DMS53 treated with DMSO at 0.1 percent for 48 hours (cell line): ENCODE measurements at regions not wholly inside any gene's neighbourhood (a gene's known extent, or its start where the extent isn't known, plus 50 kb on each side); places are given as distances from the start of the nearest gene placed in this dataset.
"Not testable (repeated sequence)": the region's sequence is repeated elsewhere in the genome, so short reads cannot be mapped to it uniquely, and the experiment has no call there.

Experiments used
- DNase-seq: peaks from one replicate; lab custom pipeline; 2025; ENCODE audit not compliant: unreplicated experiment; lab: John Stamatoyannopoulos, UW

- no peak for DNase-seq
These were observed 263.2 kb downstream of the KCNJ3 start for GRCh38 chr2:154961676-154962075.

DNA sequence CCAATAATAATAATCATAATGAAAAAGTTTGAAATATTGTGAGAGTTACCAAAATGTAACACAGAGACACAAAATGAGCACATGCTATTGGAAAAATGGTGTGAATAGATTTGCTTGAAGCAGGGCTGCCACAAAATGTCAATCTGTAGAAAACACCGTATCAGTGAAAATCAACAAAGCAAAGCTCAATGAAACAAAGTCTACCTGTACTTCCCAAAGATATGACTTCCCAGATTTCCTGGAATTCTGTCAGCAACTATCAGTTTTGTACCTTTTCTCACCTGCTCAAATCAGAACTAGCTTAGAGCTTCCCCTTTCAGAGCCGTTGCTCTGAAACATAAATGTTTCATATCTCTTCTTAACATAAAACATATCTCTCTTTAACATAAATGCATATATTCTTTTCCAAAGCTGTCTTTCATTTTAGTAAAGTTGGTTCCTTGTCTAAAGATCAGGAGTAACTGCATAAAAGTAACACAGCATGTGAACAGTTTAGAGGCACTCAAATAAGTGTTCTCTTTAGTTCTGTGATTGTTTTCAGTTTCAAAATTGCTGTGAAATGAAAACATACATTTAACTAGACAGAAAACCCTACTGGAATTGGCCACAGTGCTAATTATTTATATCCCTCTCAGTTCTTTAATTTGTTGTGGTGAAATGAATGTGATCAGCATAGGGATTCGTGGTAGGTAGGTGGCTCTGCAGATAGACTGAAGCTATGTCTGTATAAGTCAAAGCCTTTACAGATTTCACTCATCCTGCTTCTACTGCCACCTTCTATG lies 262.5 kb downstream of the KCNJ3 start:
- DNase-seq = no peak

DNA sequence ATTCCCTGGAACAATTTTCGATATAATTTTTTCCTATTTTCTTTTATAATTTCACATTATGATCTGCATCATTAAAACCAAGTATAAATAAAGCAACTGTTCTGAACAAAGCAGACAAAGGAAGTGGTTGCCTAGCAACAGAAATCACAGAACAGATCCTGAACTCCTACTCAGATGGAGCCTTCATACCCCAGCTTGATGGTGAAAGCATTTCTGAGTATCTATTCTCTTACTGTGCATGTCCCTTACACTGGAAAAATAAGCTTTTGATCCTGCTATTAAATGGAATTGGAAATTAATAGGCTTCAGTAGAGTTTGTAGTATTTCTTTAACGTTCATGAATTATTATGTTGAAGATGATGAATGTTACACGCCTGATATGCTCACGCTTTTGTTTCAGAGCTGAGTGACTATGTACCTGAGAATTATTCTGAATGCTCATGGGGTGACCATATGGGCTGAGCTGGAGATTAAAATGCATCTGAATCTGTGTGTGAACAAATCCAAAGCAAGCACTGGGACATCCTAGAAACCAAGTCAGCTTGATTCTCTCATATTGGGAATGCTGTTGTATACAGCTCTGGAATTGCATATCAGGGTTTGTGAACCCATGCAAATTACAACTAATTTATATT lies 254.0 kb downstream of the KCNJ3 start:
- no peak for DNase-seq

DNA sequence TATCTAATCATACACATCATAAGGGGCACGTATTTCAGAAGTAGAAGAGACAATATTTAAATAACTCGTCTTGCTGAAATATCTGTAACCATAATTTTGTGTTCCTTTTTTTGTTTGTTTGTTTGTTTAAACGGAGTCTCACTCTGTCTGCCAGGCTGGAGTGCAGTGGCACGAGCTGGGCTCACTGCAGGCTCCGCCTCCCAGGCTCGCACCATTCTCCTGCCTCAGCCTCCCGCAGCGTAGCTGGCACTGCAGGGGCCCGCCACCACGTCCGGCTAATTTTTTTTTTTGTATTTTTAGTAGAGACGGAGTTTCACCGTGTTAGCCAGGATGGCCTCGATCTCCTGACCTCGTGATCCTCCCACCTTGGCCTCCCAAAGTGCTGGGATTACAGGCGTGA lies 248.9 kb downstream of the KCNJ3 start:
- DNase-seq = not testable (repeated sequence)

- DNase-seq = no peak
These were observed 247.5 kb downstream of the KCNJ3 start for GRCh38 chr2:154945984-154946383.

- DNase-seq = no peak
These were observed 242.9 kb downstream of the KCNJ3 start for GRCh38 chr2:154941379-154941778.

DNA sequence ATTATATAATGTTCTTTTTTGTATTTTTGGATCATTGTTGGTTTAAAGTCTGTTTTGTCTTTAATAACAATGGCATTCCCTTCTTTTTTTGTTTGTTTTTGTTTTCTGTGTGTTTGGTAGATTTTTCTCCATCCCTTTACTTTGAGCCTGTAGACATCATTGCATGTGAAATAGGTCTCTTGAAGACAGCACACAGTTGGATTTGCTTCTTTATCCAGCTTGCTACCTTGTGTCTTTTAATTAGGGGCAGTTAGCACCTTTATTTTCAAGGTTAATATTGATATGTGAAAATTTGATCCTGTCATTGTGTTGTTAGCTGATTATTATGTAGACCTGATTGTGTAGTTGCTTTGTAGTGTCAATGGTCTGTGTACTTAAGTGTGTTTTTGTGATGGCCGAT lies 235.7 kb downstream of the KCNJ3 start:
- no peak for DNase-seq

DNA sequence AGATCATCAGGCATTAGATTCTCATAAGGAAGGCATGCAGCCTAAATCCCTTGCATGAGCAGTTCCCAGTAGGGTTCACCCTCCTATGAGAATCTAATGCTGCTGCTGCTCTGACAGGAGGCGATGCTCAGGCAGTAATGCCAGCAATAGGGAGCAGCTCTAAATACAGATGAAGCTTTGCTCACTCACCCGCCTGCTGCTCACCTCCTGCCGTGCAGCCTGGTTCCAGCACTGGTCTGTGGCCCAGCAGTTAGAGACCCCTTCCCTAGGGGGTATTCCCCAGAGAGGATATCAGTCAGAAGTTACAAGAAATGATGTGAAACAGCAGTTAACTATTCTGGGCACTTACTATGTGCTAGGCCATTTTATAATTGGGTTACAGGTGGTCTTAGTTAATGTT lies 226.0 kb downstream of the KCNJ3 start:
- no peak for DNase-seq

DNA sequence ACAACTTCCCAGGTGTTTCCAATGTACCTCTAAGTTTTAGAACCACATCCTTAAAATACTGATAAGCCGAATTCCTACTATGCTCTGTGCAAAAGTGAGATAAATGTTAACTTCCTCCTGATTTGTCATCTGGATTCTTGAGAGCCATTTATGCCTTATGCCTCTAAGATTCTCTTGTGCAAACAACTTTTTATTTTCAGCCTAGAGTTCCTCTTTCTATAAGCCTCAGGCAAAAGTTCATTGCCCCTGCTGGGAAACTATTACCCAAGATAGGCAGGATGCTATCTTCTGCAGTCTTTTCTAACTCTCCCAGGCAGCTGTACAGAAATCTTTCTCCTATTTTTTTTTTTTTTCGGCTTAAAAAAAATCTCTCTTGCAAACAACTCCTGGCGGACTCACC lies 216.1 kb downstream of the KCNJ3 start:
- no peak for DNase-seq

- DNase-seq = no peak
These were observed 213.7 kb downstream of the KCNJ3 start for GRCh38 chr2:154912215-154912614.

- DNase-seq = no peak
These were observed 213.2 kb downstream of the KCNJ3 start for GRCh38 chr2:154911729-154912128.

- no peak for DNase-seq
These were observed 212.2 kb downstream of the KCNJ3 start for GRCh38 chr2:154910701-154911100.

DNA sequence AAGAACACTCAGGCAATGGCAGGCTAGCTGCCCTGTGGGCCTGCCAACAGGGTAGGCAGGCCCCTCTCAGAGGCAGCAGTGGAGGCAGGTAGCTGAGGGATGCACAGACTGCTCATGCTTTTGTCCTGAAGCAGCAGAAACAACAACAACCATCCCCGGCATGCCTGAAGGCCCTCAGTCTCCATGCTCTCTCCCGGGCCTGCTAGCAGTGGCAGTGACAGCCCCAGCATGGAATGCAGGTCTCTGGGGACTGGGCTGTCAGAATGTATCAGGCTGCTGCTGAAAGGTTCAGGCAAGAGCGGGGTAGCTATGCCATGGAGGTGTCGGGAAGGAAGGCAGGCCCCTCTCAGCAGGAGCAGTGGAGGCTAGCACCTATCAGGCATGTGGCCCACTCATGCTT lies 209.8 kb downstream of the KCNJ3 start:
- no peak for DNase-seq
